ENCODE measurements at regions not wholly inside any gene's neighbourhood (a gene's known extent, or its start where the extent isn't known, plus 50 kb on each side); places are given as distances from the start of the nearest gene placed in this dataset.
A peak's percentile ranks its signal among the peaks of the same experiment; 100 is the strongest.
"Not testable (repeated sequence)": the region's sequence is repeated elsewhere in the genome, so short reads cannot be mapped to it uniquely, and the experiment has no call there.

GRCh38 chr9:94182532-94182931 lies 76.6 kb upstream of the ZNF169 start:
- no peak overlapping the region for H3K4me3 Mint-ChIP-seq
- peaks cover 46% of the 10 kb centered on the region for H3K4me1 Mint-ChIP-seq
- TF ChIP-seq CTCF (IDR thresholded peaks at IDR 0.05) = no peak
- peaks cover 12% of the 10 kb centered on the region for H3K9me3 Mint-ChIP-seq
- peaks cover 60% of the 10 kb centered on the region for H3K36me3 Mint-ChIP-seq (ENCODE audit: low read depth)
- DNase-seq = no peak
- H3K27me3 Mint-ChIP-seq (ENCODE audit: low read depth, poor library complexity) = no peaks in the 10 kb centered on the region
- peak overlapping the region; percentile 57 for H3K27ac Mint-ChIP-seq

- Mint-ChIP-seq H3K4me3 (no peak overlapping the region), H3K4me1 (peaks cover 46% of the 10 kb centered on the region), H3K36me3 (ENCODE audit: low read depth) (peaks cover 69% of the 10 kb centered on the region), H3K9me3 (peaks cover 21% of the 10 kb centered on the region), H3K27ac (peak overlapping the region; percentile 80), H3K27me3 (ENCODE audit: low read depth, poor library complexity) (no peaks in the 10 kb centered on the region)
- no peak for TF ChIP-seq CTCF (IDR thresholded peaks at IDR 0.05)
- DNase-seq = no peak
These were observed 75.7 kb upstream of the ZNF169 start for GRCh38 chr9:94183240-94183999.

GRCh38 chr9:94188246-94188645 lies 70.9 kb upstream of the ZNF169 start:
- DNase-seq = no peak
- Mint-ChIP-seq H3K4me3 (no peak overlapping the region), H3K27me3 (ENCODE audit: low read depth, poor library complexity) (no peaks in the 10 kb centered on the region), H3K36me3 (ENCODE audit: low read depth) (peaks cover 92% of the 10 kb centered on the region), H3K9me3 (peaks cover 66% of the 10 kb centered on the region), H3K27ac (no peak overlapping the region), H3K4me1 (peaks cover 4% of the 10 kb centered on the region)
- no peak for TF ChIP-seq CTCF (IDR thresholded peaks at IDR 0.05)

- not testable (repeated sequence) for H3K27me3 Mint-ChIP-seq (ENCODE audit: low read depth, poor library complexity); H3K27ac Mint-ChIP-seq; H3K4me1 Mint-ChIP-seq; DNase-seq; H3K4me3 Mint-ChIP-seq
- H3K36me3 Mint-ChIP-seq (ENCODE audit: low read depth) = peaks cover 97% of the 10 kb centered on the region
- H3K9me3 Mint-ChIP-seq = peaks cover 96% of the 10 kb centered on the region
These were observed 67.4 kb upstream of the ZNF169 start for GRCh38 chr9:94191706-94192105.

GRCh38 chr9:94198414-94198813 lies 60.7 kb upstream of the ZNF169 start:
- H3K36me3 Mint-ChIP-seq (ENCODE audit: low read depth) = peaks cover 52% of the 10 kb centered on the region
- H3K4me1 Mint-ChIP-seq = no peaks in the 10 kb centered on the region
- no peak for TF ChIP-seq CTCF (IDR thresholded peaks at IDR 0.05)
- no peaks in the 10 kb centered on the region for H3K27me3 Mint-ChIP-seq (ENCODE audit: low read depth, poor library complexity)
- H3K9me3 Mint-ChIP-seq = peaks cover 42% of the 10 kb centered on the region
- no peak overlapping the region for H3K4me3 Mint-ChIP-seq
- no peak overlapping the region for H3K27ac Mint-ChIP-seq
- no peak for DNase-seq

- no peaks in the 10 kb centered on the region for H3K27me3 Mint-ChIP-seq (ENCODE audit: low read depth, poor library complexity)
- H3K9me3 Mint-ChIP-seq = peaks cover 42% of the 10 kb centered on the region
- no peak for DNase-seq
- H3K36me3 Mint-ChIP-seq (ENCODE audit: low read depth) = peaks cover 45% of the 10 kb centered on the region
- no peaks in the 10 kb centered on the region for H3K4me1 Mint-ChIP-seq
- no peak overlapping the region for H3K4me3 Mint-ChIP-seq
- no peak for TF ChIP-seq CTCF (IDR thresholded peaks at IDR 0.05)
- H3K27ac Mint-ChIP-seq = no peak overlapping the region
These were observed 59.3 kb upstream of the ZNF169 start for GRCh38 chr9:94199776-94200175.
